SK-N-SH treated with all-trans-retinoic acid at 6 μM for 48 hours (cell line): ENCODE measurements at regions not wholly inside any gene's neighbourhood (a gene's known extent, or its start where the extent isn't known, plus 50 kb on each side); places are given as distances from the start of the nearest gene placed in this dataset.

Experiments
- ATAC-seq: fragments of 200-7000 bp; cut with Tn5 transposase; 3 replicates; pipeline ENCODE4 v1.9.1; 2020; ENCODE audit warnings: mild to moderate bottlenecking, moderate library complexity
- ARNTL ChIP-seq: fragments of 450-650 bp; formaldehyde crosslinking; IDR thresholded peaks from 2 replicates; pipeline ENCODE4 v1.5.0; 2020; ENCODE audit warnings: low read depth, mild to moderate bottlenecking, moderate library complexity, borderline replicate concordance
- BACH2 ChIP-seq: fragments of 250-450 bp; sonication (Bioruptor Pico); IDR thresholded peaks from 2 replicates; pipeline ENCODE4 v1.9.0; 2021; ENCODE audit warnings: mild to moderate bottlenecking, borderline replicate concordance
- CREB5 ChIP-seq: fragments of 250-450 bp; sonication (Bioruptor Pico); IDR thresholded peaks from 2 replicates; pipeline ENCODE4 v1.5.1; 2020; ENCODE audit warnings: low read depth, mild to moderate bottlenecking, moderate library complexity
- CSDC2 ChIP-seq: fragments of 250-450 bp; sonication (Bioruptor Pico); IDR thresholded peaks from 2 replicates; pipeline ENCODE4 v1.5.0; 2020; ENCODE audit warnings: mild to moderate bottlenecking, moderate library complexity
- ESRRG ChIP-seq: fragments of 250-450 bp; sonication (Bioruptor Pico); IDR thresholded peaks from 2 replicates; pipeline ENCODE4 v1.6.1; 2021; ENCODE audit warnings: mild to moderate bottlenecking
- GLIS3 ChIP-seq: fragments of 250-450 bp; sonication (Bioruptor Pico); IDR thresholded peaks from 2 replicates; pipeline ENCODE4 v1.5.0; 2020; ENCODE audit warnings: mild to moderate bottlenecking, moderate library complexity
- ISL1 ChIP-seq: fragments of 250-450 bp; sonication (Bioruptor Pico); IDR thresholded peaks from 2 replicates; pipeline ENCODE4 v2.1.2; 2022; ENCODE audit warnings: mild to moderate bottlenecking, moderate library complexity
- OSR1 ChIP-seq: fragments of 250-450 bp; sonication (Bioruptor Pico); IDR thresholded peaks from 2 replicates; pipeline ENCODE4 v1.8.0; 2022; ENCODE audit warnings: moderate library complexity, mild to moderate bottlenecking, inconsistent platforms
- PATZ1 ChIP-seq: fragments of 250-450 bp; sonication (Bioruptor Pico); IDR thresholded peaks from 2 replicates; pipeline ENCODE4 v1.8.0; 2020; ENCODE audit warnings: mild to moderate bottlenecking, moderate library complexity, borderline replicate concordance
- POU6F1 ChIP-seq: fragments of 250-450 bp; sonication (Bioruptor Pico); IDR thresholded peaks from 2 replicates; pipeline ENCODE4 v1.8.0; 2021; ENCODE audit warnings: low read depth, mild to moderate bottlenecking, moderate library complexity, borderline replicate concordance
- PPARA ChIP-seq: fragments of 250-450 bp; sonication (Bioruptor Pico); IDR thresholded peaks from 2 replicates; pipeline ENCODE4 v1.5.0; 2020; ENCODE audit warnings: mild to moderate bottlenecking, borderline replicate concordance
- RARB ChIP-seq: fragments of 250-450 bp; sonication (Bioruptor Pico); IDR thresholded peaks from 2 replicates; pipeline ENCODE4 v1.8.0; 2021; ENCODE audit warnings: mild to moderate bottlenecking, moderate library complexity
- SNAI2 ChIP-seq: fragments of 250-450 bp; sonication (Bioruptor Pico); IDR thresholded peaks from 2 replicates; pipeline ENCODE4 v1.5.0; 2020; ENCODE audit warnings: mild to moderate bottlenecking, moderate library complexity
- TCF4 ChIP-seq: fragments of 250-450 bp; sonication (Bioruptor Pico); IDR thresholded peaks from 2 replicates; pipeline ENCODE4 v1.8.0; 2021; ENCODE audit warnings: mild to moderate bottlenecking, moderate library complexity, borderline replicate concordance
- TOX ChIP-seq: fragments of 250-450 bp; sonication (Bioruptor Pico); IDR thresholded peaks from 2 replicates; pipeline ENCODE4 v1.8.0; 2021; ENCODE audit warnings: mild to moderate bottlenecking, moderate library complexity, borderline replicate concordance
- TSHZ2 ChIP-seq: fragments of 250-450 bp; sonication (Bioruptor Pico); IDR thresholded peaks from 2 replicates; pipeline ENCODE4 v1.5.0; 2020; ENCODE audit warnings: mild to moderate bottlenecking, moderate library complexity
- ZC3H10 ChIP-seq: fragments of 250-450 bp; sonication (Bioruptor Pico); IDR thresholded peaks from 2 replicates; pipeline ENCODE4 v1.5.1; 2021; ENCODE audit warnings: mild to moderate bottlenecking, moderate library complexity
- ZFP3 ChIP-seq: fragments of 250-450 bp; sonication (Bioruptor Pico); IDR thresholded peaks from 2 replicates; pipeline ENCODE4 v1.5.0; 2020; ENCODE audit warnings: mild to moderate bottlenecking, moderate library complexity
- ZFP30 ChIP-seq: fragments of 450-650 bp; formaldehyde crosslinking; IDR thresholded peaks from 2 replicates; pipeline ENCODE4 v1.5.0; 2022; ENCODE audit warnings: mild to moderate bottlenecking, moderate library complexity
- ZNF70 ChIP-seq: fragments of 450-650 bp; formaldehyde crosslinking; IDR thresholded peaks from 2 replicates; pipeline ENCODE4 v1.5.0; 2020; ENCODE audit warnings: mild to moderate bottlenecking, moderate library complexity
- ZNF8 ChIP-seq: fragments of 450-650 bp; formaldehyde crosslinking; IDR thresholded peaks from 2 replicates; pipeline ENCODE4 v1.5.0; 2020; ENCODE audit warnings: mild to moderate bottlenecking, moderate library complexity

GRCh38 chr7:21169667-21170580 is 258.0 kb upstream of the SP4 start:
- no peak for ATAC-seq
- TF ChIP-seq TOX (CRISPR knock-in tag) = no peak
- TF ChIP-seq ARNTL (CRISPR knock-in tag) = no peak
- no peak for TF ChIP-seq OSR1 (CRISPR knock-in tag)
- TF ChIP-seq CREB5 = no peak
- no peak for TF ChIP-seq CSDC2
- TF ChIP-seq ZFP30 = no peak
- TF ChIP-seq ESRRG (CRISPR knock-in tag) = no peak
- TF ChIP-seq ISL1 (CRISPR knock-in tag) = no peak

- no peak for ATAC-seq
- TF ChIP-seq ISL1 (CRISPR knock-in tag) (no peak), CSDC2 (no peak), BACH2 (no peak), GLIS3 (no peak), OSR1 (CRISPR knock-in tag) (no peak), SNAI2 (no peak), ZFP3 (CRISPR knock-in tag) (no peak), ZNF70 (CRISPR knock-in tag) (no peak), PATZ1 (no peak), CREB5 (no peak), ESRRG (CRISPR knock-in tag) (no peak), RARB (CRISPR knock-in tag) (no peak), ZNF8 (CRISPR knock-in tag) (no peak), ARNTL (CRISPR knock-in tag) (no peak), ZFP30 (no peak), TCF4 (no peak)
Measured at GRCh38 chr7:21172800-21173199, 255.1 kb upstream of the SP4 start.

GRCh38 chr7:21173436-21173835 is 254.4 kb upstream of the SP4 start:
- no peak for ATAC-seq
- TF ChIP-seq ZFP3 (CRISPR knock-in tag) (no peak), ZC3H10 (CRISPR knock-in tag) (no peak), CSDC2 (no peak), TCF4 (no peak), BACH2 (no peak), ZFP30 (no peak), PATZ1 (no peak), POU6F1 (CRISPR knock-in tag) (no peak), TOX (CRISPR knock-in tag) (no peak), SNAI2 (no peak), RARB (CRISPR knock-in tag) (no peak), OSR1 (CRISPR knock-in tag) (no peak), PPARA (CRISPR knock-in tag) (no peak), ZNF8 (CRISPR knock-in tag) (no peak), ZNF70 (CRISPR knock-in tag) (no peak), ISL1 (CRISPR knock-in tag) (no peak), TSHZ2 (CRISPR knock-in tag) (no peak), ARNTL (CRISPR knock-in tag) (no peak)
